Body of pancreas (tissue), 4 donors: ENCODE measurements at regions not wholly inside any gene's neighbourhood (a gene's known extent, or its start where the extent isn't known, plus 50 kb on each side); places are given as distances from the start of the nearest gene placed in this dataset.

Experiments
- ATAC-seq: fragments of 150-250 bp; one replicate; pipeline ENCODE4 v1.9.1; 2016
- DNase-seq, 4 donors: peaks; one replicate each; pipeline ENCODE4 v3.0.0-alpha.2; 2019
- H3K27ac ChIP-seq, 4 donors: fragments of 200-600 bp; sonication (generic); 1 replicate in 3 of 4; 2 replicates in 1 of 4; pipeline versions ENCODE4 v1.5.1 to v1.6.1; 2016 to 2019; ENCODE audit warnings: mild to moderate bottlenecking in 1 of 4, mixed read lengths in 1 of 4, moderate library complexity in 1 of 4
- H3K27me3 ChIP-seq, 2 donors: fragments of 200-600 bp; sonication (generic); one replicate each; pipeline ENCODE4 v1.6.0; 2016; ENCODE audit warnings: mild to moderate bottlenecking in 1 of 2
- H3K36me3 ChIP-seq, 2 donors: fragments of 200-600 bp; sonication (generic); replicated peaks in 1 of 2; 2 replicates each; pipeline ENCODE4 v1.5.1; 2016; ENCODE audit warnings: low read depth in 2 of 2; ENCODE audit not compliant: insufficient read depth in 1 of 2
- H3K4me1 ChIP-seq: fragments of 200-600 bp; sonication (generic); one replicate; pipeline ENCODE4 v1.6.0; 2016
- H3K4me3 ChIP-seq, 2 donors: fragments of 200-600 bp; sonication (generic); 1 replicate in 1 of 2; 2 replicates in 1 of 2; pipeline ENCODE4 v1.5.1; 2016 to 2019
- H3K9me3 ChIP-seq, 3 donors: fragments of 200-600 bp; sonication (generic); 1 replicate in 2 of 3; 2 replicates in 1 of 3; pipeline ENCODE4 v1.5.1; 2016
- CTCF ChIP-seq, 7 experiments: fragments of 450-650 bp in 4 of 7; fragments of 200-600 bp in 3 of 7; sonication (generic) in 3 of 7; IDR thresholded peaks; one replicate each; pipeline ENCODE4 v1.5.1; 2016 to 2019; ENCODE audit warnings: antibody characterized with exemption in 7 of 7
- POLR2A ChIP-seq, 3 donors: fragments of 450-650 bp; IDR thresholded peaks; one replicate each; pipeline ENCODE4 v1.6.1; 2016; ENCODE audit warnings: antibody characterized with exemption in 3 of 3, mild to moderate bottlenecking in 2 of 3
- WGBS, 2 donors: methylation state at CpG; one replicate each; pipeline ENCODE4 v1.1.5; 2017; 5-methylcytosine and 5-hydroxymethylcytosine counted together
- intact Hi-C: fragments of 100-400 bp; cut with DNase I; formaldehyde crosslinking; loops from one replicate; pipeline ENCODE4 v1.15.1; 2023

GRCh38 chr1:195965475-195965874 is 642.8 kb downstream of the KCNT2 start:
- H3K9me3 ChIP-seq: no peaks in the 10 kb centered on the region
- ATAC-seq: no peak
- no peak overlapping the region for H3K27ac ChIP-seq
- no peaks in the 10 kb centered on the region for H3K27me3 ChIP-seq
- DNase-seq: no peak
- 61 to 67% methylated on average over 6 of the region's 6 CpGs for WGBS, 2 donors
- intact Hi-C loops: no loop called here
- TF ChIP-seq POLR2A (IDR thresholded peaks at IDR 0.05) (no peak), CTCF (IDR thresholded peaks at IDR 0.05) (no peak)
- no peaks in the 10 kb centered on the region for H3K4me1 ChIP-seq
- H3K4me3 ChIP-seq: no peak overlapping the region
- H3K36me3 ChIP-seq: no peaks in the 10 kb centered on the region

GRCh38 chr1:195965036-195965435 is 643.2 kb downstream of the KCNT2 start:
- H3K4me1 ChIP-seq: no peaks in the 10 kb centered on the region
- TF ChIP-seq POLR2A (IDR thresholded peaks at IDR 0.05) (no peak), CTCF (IDR thresholded peaks at IDR 0.05) (no peak)
- no peak overlapping the region for H3K4me3 ChIP-seq
- no peak for ATAC-seq
- H3K27me3 ChIP-seq: no peaks in the 10 kb centered on the region
- H3K9me3 ChIP-seq: no peaks in the 10 kb centered on the region
- intact Hi-C loops: no loop called here
- DNase-seq: no peak
- H3K36me3 ChIP-seq: no peaks in the 10 kb centered on the region
- no peak overlapping the region for H3K27ac ChIP-seq
- 24 to 39% methylated on average over 3 of the region's 3 CpGs for WGBS, 2 donors

GRCh38 chr1:195964516-195964915 is 643.7 kb downstream of the KCNT2 start:
- ATAC-seq (no peak), DNase-seq (no peak)
- H3K9me3 ChIP-seq: no peaks in the 10 kb centered on the region
- no peaks in the 10 kb centered on the region for H3K36me3 ChIP-seq
- no peaks in the 10 kb centered on the region for H3K4me1 ChIP-seq
- TF ChIP-seq CTCF (IDR thresholded peaks at IDR 0.05) (no peak), POLR2A (IDR thresholded peaks at IDR 0.05) (no peak)
- no peaks in the 10 kb centered on the region for H3K27me3 ChIP-seq
- H3K4me3 ChIP-seq: no peak overlapping the region
- no peak overlapping the region for H3K27ac ChIP-seq
- intact Hi-C loops: no loop called here

- Histone ChIP-seq H3K27me3 (no peaks in the 10 kb centered on the region), H3K9me3 (no peaks in the 10 kb centered on the region), H3K4me3 (no peak overlapping the region), H3K4me1 (no peaks in the 10 kb centered on the region), H3K36me3 (no peaks in the 10 kb centered on the region), H3K27ac (no peak overlapping the region)
- no peak for TF ChIP-seq CTCF (IDR thresholded peaks at IDR 0.05)
- no peak for TF ChIP-seq POLR2A (IDR thresholded peaks at IDR 0.05)
- DNase-seq (no peak), ATAC-seq (no peak)
- intact Hi-C loops: no loop called here
Measured at GRCh38 chr1:195962051-195962450, 646.2 kb downstream of the KCNT2 start.

- DNase-seq (no peak), ATAC-seq (no peak)
- no peak for TF ChIP-seq CTCF (IDR thresholded peaks at IDR 0.05)
- no peak for TF ChIP-seq POLR2A (IDR thresholded peaks at IDR 0.05)
- no peak overlapping the region for H3K4me3 ChIP-seq
- H3K4me1 ChIP-seq: no peaks in the 10 kb centered on the region
- intact Hi-C loops: no loop called here
- no peaks in the 10 kb centered on the region for H3K27me3 ChIP-seq
- H3K9me3 ChIP-seq: no peaks in the 10 kb centered on the region
- WGBS, 2 donors: 55 to 56% methylated on average over 2 of the region's 2 CpGs
- H3K27ac ChIP-seq: no peak overlapping the region
- no peaks in the 10 kb centered on the region for H3K36me3 ChIP-seq
Measured at GRCh38 chr1:195960580-195960979, 647.7 kb downstream of the KCNT2 start.
